H1 (cell line): ENCODE measurements at regions not wholly inside any gene's neighbourhood (a gene's known extent, or its start where the extent isn't known, plus 50 kb on each side); places are given as distances from the start of the nearest gene placed in this dataset.

Experiments used
- CHD2 ChIP-seq: IDR thresholded peaks from 2 replicates; pipeline ENCODE4 v1.6.1; 2012; ENCODE audit warnings: low read length, improper control_type of control experiment
- GABPA ChIP-seq: IDR thresholded peaks from 2 replicates; pipeline ENCODE4 v1.6.1; 2011; ENCODE audit warnings: mild to moderate bottlenecking, low read length, moderate library complexity, borderline replicate concordance; ENCODE audit not compliant: insufficient read depth
- HDAC2 ChIP-seq, 2 experiments: fragments of 300-600 bp in 1 of 2; sonication (generic) in 1 of 2; IDR thresholded peaks; 2 replicates each; pipeline ENCODE4 v1.6.1; 2011 to 2012; ENCODE audit warnings: low read depth in 2 of 2, low read length in 2 of 2, mild to moderate bottlenecking in 2 of 2, moderate library complexity in 2 of 2, borderline replicate concordance in 1 of 2, inconsistent platforms in 1 of 2
- POLR2A ChIP-seq, 2 experiments: IDR thresholded peaks; 1 replicate in 1 of 2; 2 replicates in 1 of 2; pipeline ENCODE4 v1.6.1; 2011; ENCODE audit warnings: low read depth in 2 of 2, low read length in 2 of 2, mild to moderate bottlenecking in 2 of 2; ENCODE audit errors: control extremely low read depth in 1 of 2
- POLR2AphosphoS5 ChIP-seq: IDR thresholded peaks from 2 replicates; pipeline ENCODE4 v1.6.1; 2011; ENCODE audit warnings: low read depth, low read length
- RAD21 ChIP-seq, 2 experiments: IDR thresholded peaks in 1 of 2; conservative IDR thresholded peaks in 1 of 2; 2 replicates each; pipeline ENCODE4 v1.6.1; 2011; ENCODE audit warnings: low read depth in 2 of 2, low read length in 2 of 2, improper control_type of control experiment in 1 of 2, inconsistent platforms in 1 of 2, mild to moderate bottlenecking in 1 of 2, moderate library complexity in 1 of 2
- SP1 ChIP-seq: IDR thresholded peaks from 2 replicates; pipeline ENCODE4 v1.6.1; 2011; ENCODE audit warnings: low read depth, low read length
- SP2 ChIP-seq: IDR thresholded peaks from 2 replicates; pipeline ENCODE4 v1.6.1; 2012; ENCODE audit warnings: mild to moderate bottlenecking, low read length, inconsistent platforms
- TAF7 ChIP-seq: optimal IDR thresholded peaks from 2 replicates; pipeline ENCODE3; 2011; ENCODE audit warnings: low read depth, mild to moderate bottlenecking, inconsistent platforms, low read length, moderate library complexity, borderline replicate concordance
- TCF12 ChIP-seq: IDR thresholded peaks from 2 replicates; pipeline ENCODE4 v1.6.1; 2011; ENCODE audit warnings: low read depth, mild to moderate bottlenecking, low read length
- YY1 ChIP-seq: IDR thresholded peaks from 2 replicates; pipeline ENCODE4 v1.6.1; 2011; ENCODE audit warnings: low read depth, mild to moderate bottlenecking, low read length
- TF ChIP-seq, protein P1 (sequence below), 3 experiments: IDR thresholded peaks; 1 replicate in 2 of 3; 2 replicates in 1 of 3; pipeline versions ENCODE4 v1.5.1 to v1.6.1; 2011; ENCODE audit warnings: low read length in 3 of 3, mild to moderate bottlenecking in 3 of 3, inconsistent platforms in 2 of 3, low read depth in 1 of 3, moderate library complexity in 1 of 3; ENCODE audit not compliant: insufficient read depth in 1 of 3; ENCODE audit errors: control extremely low read depth in 1 of 3
- TF ChIP-seq, protein P2 (sequence below): IDR thresholded peaks from 2 replicates; pipeline ENCODE4 v1.6.1; 2012; ENCODE audit warnings: inconsistent platforms

- TF ChIP-seq, protein P1, sequence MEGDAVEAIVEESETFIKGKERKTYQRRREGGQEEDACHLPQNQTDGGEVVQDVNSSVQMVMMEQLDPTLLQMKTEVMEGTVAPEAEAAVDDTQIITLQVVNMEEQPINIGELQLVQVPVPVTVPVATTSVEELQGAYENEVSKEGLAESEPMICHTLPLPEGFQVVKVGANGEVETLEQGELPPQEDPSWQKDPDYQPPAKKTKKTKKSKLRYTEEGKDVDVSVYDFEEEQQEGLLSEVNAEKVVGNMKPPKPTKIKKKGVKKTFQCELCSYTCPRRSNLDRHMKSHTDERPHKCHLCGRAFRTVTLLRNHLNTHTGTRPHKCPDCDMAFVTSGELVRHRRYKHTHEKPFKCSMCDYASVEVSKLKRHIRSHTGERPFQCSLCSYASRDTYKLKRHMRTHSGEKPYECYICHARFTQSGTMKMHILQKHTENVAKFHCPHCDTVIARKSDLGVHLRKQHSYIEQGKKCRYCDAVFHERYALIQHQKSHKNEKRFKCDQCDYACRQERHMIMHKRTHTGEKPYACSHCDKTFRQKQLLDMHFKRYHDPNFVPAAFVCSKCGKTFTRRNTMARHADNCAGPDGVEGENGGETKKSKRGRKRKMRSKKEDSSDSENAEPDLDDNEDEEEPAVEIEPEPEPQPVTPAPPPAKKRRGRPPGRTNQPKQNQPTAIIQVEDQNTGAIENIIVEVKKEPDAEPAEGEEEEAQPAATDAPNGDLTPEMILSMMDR (IDR thresholded peaks at IDR 0.05; ENCODE audit: control extremely low read depth in 1 of 3, insufficient read depth in 1 of 3, low read depth in 1 of 3, low read length in 3 of 3), result no peak
- no peak for TF ChIP-seq POLR2AphosphoS5
- TF ChIP-seq TCF12, result no peak
- no peak for TF ChIP-seq CHD2
- no peak for TF ChIP-seq SP1
- TF ChIP-seq SP2, result no peak
- no peak for TF ChIP-seq POLR2A (IDR thresholded peaks at IDR 0.05; ENCODE audit: control extremely low read depth in 1 of 2, low read depth in 2 of 2, low read length in 2 of 2)
- TF ChIP-seq, protein P2, sequence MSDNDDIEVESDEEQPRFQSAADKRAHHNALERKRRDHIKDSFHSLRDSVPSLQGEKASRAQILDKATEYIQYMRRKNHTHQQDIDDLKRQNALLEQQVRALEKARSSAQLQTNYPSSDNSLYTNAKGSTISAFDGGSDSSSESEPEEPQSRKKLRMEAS, result no peak
- no peak for TF ChIP-seq YY1
- TF ChIP-seq TAF7, result no peak
- no peak for TF ChIP-seq HDAC2 (IDR thresholded peaks at IDR 0.05; ENCODE audit: borderline replicate concordance in 1 of 2, low read depth in 2 of 2, low read length in 2 of 2)
- no peak for TF ChIP-seq GABPA
- no peak for TF ChIP-seq RAD21 (IDR thresholded peaks at IDR 0.05 in 1 of 2, conservative IDR thresholded peaks at IDR 0.05 in 1 of 2; ENCODE audit: low read depth in 2 of 2, low read length in 2 of 2)
These were observed 183.9 kb downstream of the TOMM20 start for GRCh38 chr1:234944439-234945344.
